ENCODE measurements at regions not wholly inside any gene's neighbourhood (a gene's known extent, or its start where the extent isn't known, plus 50 kb on each side); places are given as distances from the start of the nearest gene placed in this dataset.

- no peak for DNase-seq (ENCODE audit: extremely low spot score)
- TF ChIP-seq NFRKB (IDR thresholded peaks at IDR 0.05) (no peak), FOXK2 (IDR thresholded peaks at IDR 0.05) (no peak), ZNF384 (IDR thresholded peaks at IDR 0.05) (no peak), L3MBTL2 (conservative IDR thresholded peaks at IDR 0.05) (no peak), SUZ12 (IDR thresholded peaks at IDR 0.05) (no peak), ELF4 (IDR thresholded peaks at IDR 0.05) (no peak), ARNT (IDR thresholded peaks at IDR 0.05) (no peak), CTBP1 (IDR thresholded peaks at IDR 0.05; ENCODE audit: borderline replicate concordance) (no peak), PKNOX1 (IDR thresholded peaks at IDR 0.05) (no peak), SP1 (IDR thresholded peaks at IDR 0.05) (no peak), LEF1 (IDR thresholded peaks at IDR 0.05; ENCODE audit: borderline replicate concordance) (no peak), HDGF (IDR thresholded peaks at IDR 0.05; ENCODE audit: borderline replicate concordance) (no peak), FOXM1 (IDR thresholded peaks at IDR 0.05; ENCODE audit: borderline replicate concordance) (no peak), FOXA1 (IDR thresholded peaks at IDR 0.05) (no peak), BHLHE40 (IDR thresholded peaks at IDR 0.05; ENCODE audit: borderline replicate concordance) (no peak), TARDBP (IDR thresholded peaks at IDR 0.05) (no peak)
- POLR2A ChIA-PET, result no interaction called here
- CTCF ChIA-PET, result no interaction called here
Observed at GRCh38 chr9:592733-593132, 248.8 kb upstream of the DMRT1 start.

DNA sequence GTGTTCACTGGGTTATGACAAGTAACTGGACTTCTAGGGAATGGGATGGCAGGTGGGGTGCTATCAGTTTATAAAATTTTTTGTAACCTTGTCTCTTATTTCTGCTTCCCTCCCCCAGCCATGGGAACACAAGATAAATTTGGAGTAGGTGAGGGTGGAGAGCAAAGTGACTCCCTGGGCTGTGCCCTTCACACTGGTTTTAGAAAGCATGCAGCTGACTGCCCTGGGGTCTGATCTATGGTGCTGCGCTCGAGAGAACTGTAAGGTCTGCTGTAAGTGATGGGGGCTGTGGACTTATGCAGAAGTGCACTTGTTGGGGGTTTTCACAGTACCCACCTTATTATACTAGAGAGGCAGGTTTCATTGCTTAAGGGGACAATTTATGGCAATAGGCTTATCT, 247.7 kb upstream of the DMRT1 start:
- no peak for TF ChIP-seq SP1 (IDR thresholded peaks at IDR 0.05)
- TF ChIP-seq FOXK2 (IDR thresholded peaks at IDR 0.05), result no peak
- TF ChIP-seq NFRKB (IDR thresholded peaks at IDR 0.05), result no peak
- no peak for TF ChIP-seq LEF1 (IDR thresholded peaks at IDR 0.05; ENCODE audit: borderline replicate concordance)
- no peak for TF ChIP-seq L3MBTL2 (conservative IDR thresholded peaks at IDR 0.05)
- no peak for TF ChIP-seq HDGF (IDR thresholded peaks at IDR 0.05; ENCODE audit: borderline replicate concordance)
- no peak for TF ChIP-seq TARDBP (IDR thresholded peaks at IDR 0.05)
- no peak for TF ChIP-seq ARNT (IDR thresholded peaks at IDR 0.05)
- no peak for TF ChIP-seq FOXA1 (IDR thresholded peaks at IDR 0.05)
- TF ChIP-seq ZNF384 (IDR thresholded peaks at IDR 0.05), result no peak
- no peak for TF ChIP-seq FOXM1 (IDR thresholded peaks at IDR 0.05; ENCODE audit: borderline replicate concordance)
- no peak for TF ChIP-seq ELF4 (IDR thresholded peaks at IDR 0.05)
- no peak for TF ChIP-seq SUZ12 (IDR thresholded peaks at IDR 0.05)
- no peak for TF ChIP-seq PKNOX1 (IDR thresholded peaks at IDR 0.05)
- TF ChIP-seq BHLHE40 (IDR thresholded peaks at IDR 0.05; ENCODE audit: borderline replicate concordance), result no peak
- TF ChIP-seq CTBP1 (IDR thresholded peaks at IDR 0.05; ENCODE audit: borderline replicate concordance), result no peak
- no peak for DNase-seq (ENCODE audit: extremely low spot score)
- ChIA-PET CTCF (no interaction called here), POLR2A (no interaction called here)

DNA sequence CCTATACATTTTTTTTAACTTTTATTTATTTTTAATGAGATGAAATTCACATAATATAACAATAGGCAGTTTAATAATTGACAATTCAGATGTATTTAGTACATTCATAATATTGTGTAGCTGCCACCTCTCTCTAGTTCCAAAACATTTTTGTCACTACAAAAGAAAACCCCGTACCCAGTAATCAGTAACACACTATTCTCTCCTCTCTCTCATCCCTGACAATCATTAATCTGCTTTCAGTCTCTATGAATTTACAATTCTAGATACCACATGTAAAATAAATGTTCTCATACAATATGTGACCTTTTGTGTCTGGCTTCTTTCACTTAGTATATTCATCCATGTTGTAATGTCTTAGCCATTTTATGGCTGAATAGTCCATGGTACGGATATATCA, 244.8 kb upstream of the DMRT1 start:
- TF ChIP-seq PKNOX1 (IDR thresholded peaks at IDR 0.05) (no peak), LEF1 (IDR thresholded peaks at IDR 0.05; ENCODE audit: borderline replicate concordance) (no peak), HDGF (IDR thresholded peaks at IDR 0.05; ENCODE audit: borderline replicate concordance) (no peak), NFRKB (IDR thresholded peaks at IDR 0.05) (no peak), ARNT (IDR thresholded peaks at IDR 0.05) (no peak), L3MBTL2 (conservative IDR thresholded peaks at IDR 0.05) (no peak), CTBP1 (IDR thresholded peaks at IDR 0.05; ENCODE audit: borderline replicate concordance) (no peak), TARDBP (IDR thresholded peaks at IDR 0.05) (no peak), SUZ12 (IDR thresholded peaks at IDR 0.05) (no peak), BHLHE40 (IDR thresholded peaks at IDR 0.05; ENCODE audit: borderline replicate concordance) (no peak), FOXM1 (IDR thresholded peaks at IDR 0.05; ENCODE audit: borderline replicate concordance) (no peak), FOXA1 (IDR thresholded peaks at IDR 0.05) (no peak), FOXK2 (IDR thresholded peaks at IDR 0.05) (no peak), SP1 (IDR thresholded peaks at IDR 0.05) (no peak), ZNF384 (IDR thresholded peaks at IDR 0.05) (no peak), ELF4 (IDR thresholded peaks at IDR 0.05) (no peak)
- POLR2A ChIA-PET, result no interaction called here
- no peak for DNase-seq (ENCODE audit: extremely low spot score)
- CTCF ChIA-PET, result no interaction called here

- TF ChIP-seq CTBP1 (IDR thresholded peaks at IDR 0.05; ENCODE audit: borderline replicate concordance) (no peak), FOXK2 (IDR thresholded peaks at IDR 0.05) (no peak), LEF1 (IDR thresholded peaks at IDR 0.05; ENCODE audit: borderline replicate concordance) (no peak), FOXM1 (IDR thresholded peaks at IDR 0.05; ENCODE audit: borderline replicate concordance) (no peak), ARNT (IDR thresholded peaks at IDR 0.05) (no peak), SP1 (IDR thresholded peaks at IDR 0.05) (no peak), FOXA1 (IDR thresholded peaks at IDR 0.05) (no peak), BHLHE40 (IDR thresholded peaks at IDR 0.05; ENCODE audit: borderline replicate concordance) (no peak), ZNF384 (IDR thresholded peaks at IDR 0.05) (no peak), ELF4 (IDR thresholded peaks at IDR 0.05) (no peak), HDGF (IDR thresholded peaks at IDR 0.05; ENCODE audit: borderline replicate concordance) (no peak), L3MBTL2 (conservative IDR thresholded peaks at IDR 0.05) (no peak), TARDBP (IDR thresholded peaks at IDR 0.05) (no peak)
- DNase-seq (ENCODE audit: extremely low spot score), result no peak
- CTCF ChIA-PET, result no interaction called here
- POLR2A ChIA-PET, result no interaction called here
Observed at GRCh38 chr9:600006-600405, 241.5 kb upstream of the DMRT1 start.

GRCh38 chr9:602716-603115, 238.8 kb upstream of the DMRT1 start:
- no peak for TF ChIP-seq BHLHE40 (IDR thresholded peaks at IDR 0.05; ENCODE audit: borderline replicate concordance)
- no peak for TF ChIP-seq FOXM1 (IDR thresholded peaks at IDR 0.05; ENCODE audit: borderline replicate concordance)
- no peak for TF ChIP-seq LEF1 (IDR thresholded peaks at IDR 0.05; ENCODE audit: borderline replicate concordance)
- no peak for TF ChIP-seq SP1 (IDR thresholded peaks at IDR 0.05)
- no peak for TF ChIP-seq TARDBP (IDR thresholded peaks at IDR 0.05)
- TF ChIP-seq CTBP1 (IDR thresholded peaks at IDR 0.05; ENCODE audit: borderline replicate concordance), result no peak
- no peak for TF ChIP-seq FOXA1 (IDR thresholded peaks at IDR 0.05)
- TF ChIP-seq NFRKB (IDR thresholded peaks at IDR 0.05), result no peak
- TF ChIP-seq ARNT (IDR thresholded peaks at IDR 0.05), result no peak
- no peak for DNase-seq (ENCODE audit: extremely low spot score)
- ChIA-PET POLR2A (no interaction called here), CTCF (no interaction called here)

- CTCF ChIA-PET, result no interaction called here
- TF ChIP-seq FOXK2 (IDR thresholded peaks at IDR 0.05), result no peak
- no peak for TF ChIP-seq TARDBP (IDR thresholded peaks at IDR 0.05)
- TF ChIP-seq FOXA1 (IDR thresholded peaks at IDR 0.05), result no peak
- TF ChIP-seq PKNOX1 (IDR thresholded peaks at IDR 0.05), result no peak
- TF ChIP-seq SUZ12 (IDR thresholded peaks at IDR 0.05), result no peak
- TF ChIP-seq ARNT (IDR thresholded peaks at IDR 0.05), result no peak
- TF ChIP-seq LEF1 (IDR thresholded peaks at IDR 0.05; ENCODE audit: borderline replicate concordance), result no peak
- TF ChIP-seq HDGF (IDR thresholded peaks at IDR 0.05; ENCODE audit: borderline replicate concordance), result no peak
- TF ChIP-seq FOXM1 (IDR thresholded peaks at IDR 0.05; ENCODE audit: borderline replicate concordance), result no peak
- POLR2A ChIA-PET, result no interaction called here
- no peak for DNase-seq (ENCODE audit: extremely low spot score)
Observed at GRCh38 chr9:603126-603525, 238.4 kb upstream of the DMRT1 start.

Data from HEK293T (cell line).